Panc1 (cell line): ENCODE measurements at regions not wholly inside any gene's neighbourhood (a gene's known extent, or its start where the extent isn't known, plus 50 kb on each side); places are given as distances from the start of the nearest gene placed in this dataset.
A peak's percentile ranks its signal among the peaks of the same experiment; 100 is the strongest.

Source experiments
- ATAC-seq: fragments of 200-7000 bp; cut with Tn5 transposase; 2 replicates; pipeline ENCODE4 v1.9.1; 2020; ENCODE audit warnings: mild to moderate bottlenecking, moderate library complexity
- BruUV-seq: library from RNA; stranded (reverse); fragments of 400-500 nt; replicated peaks from 2 replicates; lab custom pipeline; 2021; lab: Mats Ljungman, UMichigan
- CTCF ChIA-PET: fragments of 300-600 bp; sonication (Branson Sonifier 250); formaldehyde crosslinking; loops from one replicate; lab custom pipeline; 2022; ENCODE audit warnings: antibody characterized with exemption; lab: Charles Lee
- POLR2A ChIA-PET: fragments of 300-600 bp; sonication (Branson Sonifier 250); formaldehyde crosslinking; loops from one replicate; lab custom pipeline; 2022; ENCODE audit warnings: antibody characterized with exemption; lab: Charles Lee
- DNase-seq: peaks from one replicate; pipeline ENCODE4 v3.0.0-alpha.2; 2010; ENCODE audit warnings: low read depth, low spot score
- H3K27ac ChIP-seq: 2 replicates; pipeline ENCODE4 v1.5.1; 2011; ENCODE audit warnings: mild to moderate bottlenecking, low read length, inconsistent platforms
- H3K27me3 ChIP-seq: fragments of 200-500 bp; sonication (Bioruptor generic); 2 replicates; pipeline ENCODE4 v1.6.0; 2014; ENCODE audit warnings: low read length, inconsistent platforms; ENCODE audit not compliant: control insufficient read depth, insufficient read depth
- H3K36me3 ChIP-seq: fragments of 200-500 bp; sonication (Bioruptor generic); 2 replicates; pipeline ENCODE4 v1.5.1; 2014; ENCODE audit warnings: inconsistent platforms, mild to moderate bottlenecking, low read length, moderate library complexity; ENCODE audit not compliant: control insufficient read depth, insufficient read depth
- H3K4me1 ChIP-seq: 2 replicates; pipeline ENCODE4 v1.5.1; 2011; ENCODE audit warnings: inconsistent platforms, mild to moderate bottlenecking, low read length, moderate library complexity; ENCODE audit not compliant: control insufficient read depth, insufficient read depth
- H3K4me3 ChIP-seq, 2 experiments: 2 replicates each; pipeline ENCODE4 v1.5.1; 2011 to 2012; ENCODE audit warnings: low read depth in 2 of 2, low read length in 2 of 2, mild to moderate bottlenecking in 2 of 2, inconsistent platforms in 1 of 2, moderate library complexity in 1 of 2
- H3K9me3 ChIP-seq: fragments of 200-500 bp; sonication (Bioruptor generic); 2 replicates; pipeline ENCODE4 v1.5.1; 2014; ENCODE audit warnings: low read depth, mild to moderate bottlenecking, inconsistent platforms, low read length, moderate library complexity; ENCODE audit not compliant: control insufficient read depth, insufficient read depth
- CTCF ChIP-seq: fragments of 450-650 bp; IDR thresholded peaks from 2 replicates; pipeline ENCODE4 v1.5.1; 2017; ENCODE audit warnings: mild to moderate bottlenecking
- POLR2AphosphoS5 ChIP-seq: IDR thresholded peaks from 2 replicates; pipeline ENCODE4 v1.6.1; 2012; ENCODE audit warnings: mild to moderate bottlenecking, low read depth, low read length, moderate library complexity
- REST ChIP-seq, 2 experiments: IDR thresholded peaks; 2 replicates each; pipeline ENCODE4 v1.6.1; 2011 to 2012; ENCODE audit warnings: low read depth in 2 of 2, control low read depth in 1 of 2, low read length in 1 of 2, mild to moderate bottlenecking in 1 of 2, moderate library complexity in 1 of 2; ENCODE audit not compliant: insufficient read depth in 1 of 2
- SIN3A ChIP-seq: IDR thresholded peaks from 2 replicates; pipeline ENCODE4 v1.6.1; 2012; ENCODE audit warnings: low read depth, mild to moderate bottlenecking, low read length, moderate library complexity, borderline replicate concordance; ENCODE audit not compliant: insufficient read depth
- TCF7L2 ChIP-seq: IDR thresholded peaks from 2 replicates; pipeline ENCODE4 v1.6.1; 2011; ENCODE audit warnings: mild to moderate bottlenecking, low read depth, low read length, inconsistent platforms
- in situ Hi-C: cut with HindIII; loops from 2 replicates; pipeline ENCODE4 v1.10.0; 2016; ENCODE audit warnings: low sequenced_read_pairs, low pct_unique_long_range_greater_than_20kb
- intact Hi-C: fragments of 100-400 bp; cut with micrococcal nuclease; formaldehyde crosslinking; loops from one replicate; pipeline ENCODE4 v1.10.0; 2022; ENCODE audit not compliant: unreplicated experiment

- no peak overlapping the region for H3K4me3 ChIP-seq
- POLR2A ChIA-PET, result no interaction called here
Observed at GRCh38 chr10:78756604-78757343, 312.0 kb upstream of the ZMIZ1 start.

GRCh38 chr10:78757344-78757925, 311.3 kb upstream of the ZMIZ1 start:
- intact Hi-C loops, result no loop called here
- in situ Hi-C loops, result no loop called here
- Histone ChIP-seq H3K4me3 (no peak overlapping the region), H3K27ac (no peak overlapping the region), H3K4me1 (peaks cover 12% of the 10 kb centered on the region), H3K36me3 (no peaks in the 10 kb centered on the region), H3K27me3 (no peaks in the 10 kb centered on the region), H3K9me3 (no peaks in the 10 kb centered on the region)
- ATAC-seq, result no peak
- no peak for TF ChIP-seq CTCF
- TF ChIP-seq POLR2AphosphoS5, result no peak
- TF ChIP-seq REST (IDR thresholded peaks at IDR 0.05; ENCODE audit: insufficient read depth in 1 of 2, low read depth in 2 of 2, low read length in 1 of 2), result no peak
- TF ChIP-seq SIN3A, result no peak
- ChIA-PET POLR2A (no interaction called here), CTCF (no interaction called here)
- DNase-seq, result no peak
- BruUV-seq, result no TSS peak

More at GRCh38 chr10:78756604-78757343, 312.0 kb upstream of the ZMIZ1 start:
- intact Hi-C loops (no loop called here), in situ Hi-C loops (no loop called here)
- Histone ChIP-seq H3K27me3 (no peaks in the 10 kb centered on the region), H3K27ac (no peak overlapping the region), H3K36me3 (no peaks in the 10 kb centered on the region), H3K9me3 (no peaks in the 10 kb centered on the region), H3K4me1 (peaks cover 12% of the 10 kb centered on the region)
- ATAC-seq, result peak; percentile 89
- peak; percentile 75 for DNase-seq
- TF ChIP-seq SIN3A (no peak), TCF7L2 (no peak), POLR2AphosphoS5 (no peak), CTCF (no peak), REST (IDR thresholded peaks at IDR 0.05; ENCODE audit: insufficient read depth in 1 of 2, low read depth in 2 of 2, low read length in 1 of 2) (no peak)
- CTCF ChIA-PET, result no interaction called here
- no TSS peak for BruUV-seq
